Glutamatergic neuron (in vitro differentiated cells): ENCODE measurements at regions not wholly inside any gene's neighbourhood (a gene's known extent, or its start where the extent isn't known, plus 50 kb on each side); places are given as distances from the start of the nearest gene placed in this dataset.

ENCODE experiments used
- DNase-seq: peaks from one replicate; pipeline ENCODE4 v3.0.0; 2022
- H3K27ac Mint-ChIP-seq: one replicate; pipeline ENCODE4 v1.8.0; 2020; ENCODE audit warnings: mild to moderate bottlenecking, mixed read lengths, inconsistent platforms; ENCODE audit not compliant: unreplicated experiment
- H3K27me3 Mint-ChIP-seq: one replicate; pipeline ENCODE4 v1.8.0; 2020; ENCODE audit warnings: mild to moderate bottlenecking, moderate library complexity, mixed read lengths, inconsistent platforms; ENCODE audit not compliant: unreplicated experiment
- H3K36me3 Mint-ChIP-seq: one replicate; pipeline ENCODE4 v1.8.0; 2020; ENCODE audit warnings: mild to moderate bottlenecking, mixed read lengths, inconsistent platforms; ENCODE audit not compliant: unreplicated experiment
- H3K4me1 Mint-ChIP-seq: one replicate; pipeline ENCODE4 v1.8.0; 2020; ENCODE audit warnings: mild to moderate bottlenecking, low read depth, mixed read lengths, inconsistent platforms; ENCODE audit not compliant: unreplicated experiment
- H3K4me3 Mint-ChIP-seq: one replicate; pipeline ENCODE4 v1.8.0; 2020; ENCODE audit warnings: mild to moderate bottlenecking, mixed read lengths, inconsistent platforms; ENCODE audit not compliant: unreplicated experiment
- H3K9me3 Mint-ChIP-seq: one replicate; pipeline ENCODE4 v1.8.0; 2020; ENCODE audit warnings: mild to moderate bottlenecking, moderate library complexity, mixed read lengths, inconsistent platforms; ENCODE audit not compliant: unreplicated experiment
- TF ChIP-seq, protein P1 (sequence below): fragments of 200-600 bp; sonication (generic); IDR thresholded peaks from one replicate; pipeline ENCODE4 v1.5.0; 2021; ENCODE audit not compliant: partially characterized antibody, unreplicated experiment

DNA sequence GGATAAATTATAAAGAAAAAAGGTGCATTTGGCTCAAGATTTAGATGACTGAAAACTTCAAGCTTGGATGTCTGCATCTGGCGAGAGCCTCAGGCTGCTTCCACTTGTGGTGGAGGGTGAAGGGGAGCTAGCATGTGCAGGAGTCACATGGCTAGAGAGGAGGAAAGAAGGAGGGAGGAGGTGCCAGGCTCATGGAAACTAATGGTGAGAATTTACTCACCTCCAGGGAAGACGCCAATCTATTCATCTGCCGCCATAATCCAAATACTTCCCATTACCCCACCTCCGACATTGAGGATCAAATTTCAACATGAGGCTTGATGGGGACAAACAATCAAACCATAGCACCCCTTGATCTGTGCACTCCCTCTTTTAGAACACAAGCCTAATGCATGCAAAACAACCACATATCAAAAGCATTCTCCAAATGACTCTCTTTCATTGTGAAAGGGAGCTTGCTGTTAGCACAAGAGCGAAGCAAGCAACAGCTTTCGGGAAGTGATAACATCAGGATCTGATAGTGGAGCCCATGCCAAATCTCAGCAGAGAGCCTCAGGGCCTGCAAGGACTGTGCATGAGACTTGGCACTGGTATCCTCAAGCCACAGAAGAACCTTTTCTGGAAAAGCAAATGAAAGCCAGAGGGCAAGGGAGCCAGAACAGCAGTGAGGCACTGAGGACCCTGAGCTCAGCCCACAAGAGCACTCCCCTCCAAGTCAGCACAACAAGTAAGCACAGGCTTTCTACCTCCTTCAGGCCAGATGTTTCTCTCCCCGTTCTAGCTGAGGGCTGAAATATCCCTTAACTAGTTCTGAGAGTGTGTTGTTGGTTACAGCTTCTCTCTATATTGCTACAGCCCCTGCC is 50.2 kb upstream of the THBS1 start:
- peaks cover 2% of the 10 kb centered on the region for H3K9me3 Mint-ChIP-seq
- H3K27me3 Mint-ChIP-seq = no peaks in the 10 kb centered on the region
- H3K4me3 Mint-ChIP-seq = no peak overlapping the region
- H3K27ac Mint-ChIP-seq = no peak overlapping the region
- no peaks in the 10 kb centered on the region for H3K4me1 Mint-ChIP-seq
- H3K36me3 Mint-ChIP-seq = peaks cover 5% of the 10 kb centered on the region
- TF ChIP-seq, protein P1, sequence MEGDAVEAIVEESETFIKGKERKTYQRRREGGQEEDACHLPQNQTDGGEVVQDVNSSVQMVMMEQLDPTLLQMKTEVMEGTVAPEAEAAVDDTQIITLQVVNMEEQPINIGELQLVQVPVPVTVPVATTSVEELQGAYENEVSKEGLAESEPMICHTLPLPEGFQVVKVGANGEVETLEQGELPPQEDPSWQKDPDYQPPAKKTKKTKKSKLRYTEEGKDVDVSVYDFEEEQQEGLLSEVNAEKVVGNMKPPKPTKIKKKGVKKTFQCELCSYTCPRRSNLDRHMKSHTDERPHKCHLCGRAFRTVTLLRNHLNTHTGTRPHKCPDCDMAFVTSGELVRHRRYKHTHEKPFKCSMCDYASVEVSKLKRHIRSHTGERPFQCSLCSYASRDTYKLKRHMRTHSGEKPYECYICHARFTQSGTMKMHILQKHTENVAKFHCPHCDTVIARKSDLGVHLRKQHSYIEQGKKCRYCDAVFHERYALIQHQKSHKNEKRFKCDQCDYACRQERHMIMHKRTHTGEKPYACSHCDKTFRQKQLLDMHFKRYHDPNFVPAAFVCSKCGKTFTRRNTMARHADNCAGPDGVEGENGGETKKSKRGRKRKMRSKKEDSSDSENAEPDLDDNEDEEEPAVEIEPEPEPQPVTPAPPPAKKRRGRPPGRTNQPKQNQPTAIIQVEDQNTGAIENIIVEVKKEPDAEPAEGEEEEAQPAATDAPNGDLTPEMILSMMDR = no peak
- DNase-seq = no peak
